ENCODE measurements at regions not wholly inside any gene's neighbourhood (a gene's known extent, or its start where the extent isn't known, plus 50 kb on each side); places are given as distances from the start of the nearest gene placed in this dataset.

- TF ChIP-seq PPARA (CRISPR knock-in tag; IDR thresholded peaks at IDR 0.05; ENCODE audit: borderline replicate concordance) (no peak), ZFP3 (CRISPR knock-in tag; IDR thresholded peaks at IDR 0.05) (no peak), ARNTL (CRISPR knock-in tag; IDR thresholded peaks at IDR 0.05; ENCODE audit: borderline replicate concordance, low read depth) (no peak), ZFP30 (CRISPR knock-in tag; IDR thresholded peaks at IDR 0.05) (no peak), ZNF565 (CRISPR knock-in tag; conservative IDR thresholded peaks at IDR 0.05; ENCODE audit: low read depth) (no peak), TSHZ2 (CRISPR knock-in tag; IDR thresholded peaks at IDR 0.05) (no peak), PATZ1 (CRISPR knock-in tag; IDR thresholded peaks at IDR 0.05; ENCODE audit: borderline replicate concordance) (no peak), SNAI2 (CRISPR knock-in tag; IDR thresholded peaks at IDR 0.05) (no peak)
Measured at GRCh38 chr7:110397927-110398660, 692.8 kb upstream of the LRRN3 start.

All from SK-N-SH treated with all-trans-retinoic acid at 6 μM for 48 hours (cell line).